ENCODE measurements at regions not wholly inside any gene's neighbourhood (a gene's known extent, or its start where the extent isn't known, plus 50 kb on each side); places are given as distances from the start of the nearest gene placed in this dataset.

DNA sequence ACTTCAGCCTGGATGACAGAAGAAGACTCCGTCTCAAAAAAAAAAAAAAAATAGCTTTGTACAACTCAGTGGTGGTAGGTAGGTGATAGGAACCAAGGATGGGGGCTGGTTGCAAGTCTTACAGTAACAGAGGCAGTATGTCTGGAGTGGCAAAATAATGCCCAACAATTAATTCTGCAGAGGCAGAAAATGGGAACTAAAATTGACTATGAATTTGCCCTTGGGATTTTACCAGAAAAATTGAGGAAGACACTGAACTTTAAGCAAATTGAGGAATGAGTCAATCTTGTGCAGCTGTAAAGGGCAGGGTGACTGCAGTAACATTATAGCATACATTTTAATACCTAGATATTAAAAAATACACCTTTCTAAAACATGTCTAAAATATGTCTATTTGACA lies 116.1 kb upstream of the FOXN2 start:
- TF ChIP-seq, protein P1, sequence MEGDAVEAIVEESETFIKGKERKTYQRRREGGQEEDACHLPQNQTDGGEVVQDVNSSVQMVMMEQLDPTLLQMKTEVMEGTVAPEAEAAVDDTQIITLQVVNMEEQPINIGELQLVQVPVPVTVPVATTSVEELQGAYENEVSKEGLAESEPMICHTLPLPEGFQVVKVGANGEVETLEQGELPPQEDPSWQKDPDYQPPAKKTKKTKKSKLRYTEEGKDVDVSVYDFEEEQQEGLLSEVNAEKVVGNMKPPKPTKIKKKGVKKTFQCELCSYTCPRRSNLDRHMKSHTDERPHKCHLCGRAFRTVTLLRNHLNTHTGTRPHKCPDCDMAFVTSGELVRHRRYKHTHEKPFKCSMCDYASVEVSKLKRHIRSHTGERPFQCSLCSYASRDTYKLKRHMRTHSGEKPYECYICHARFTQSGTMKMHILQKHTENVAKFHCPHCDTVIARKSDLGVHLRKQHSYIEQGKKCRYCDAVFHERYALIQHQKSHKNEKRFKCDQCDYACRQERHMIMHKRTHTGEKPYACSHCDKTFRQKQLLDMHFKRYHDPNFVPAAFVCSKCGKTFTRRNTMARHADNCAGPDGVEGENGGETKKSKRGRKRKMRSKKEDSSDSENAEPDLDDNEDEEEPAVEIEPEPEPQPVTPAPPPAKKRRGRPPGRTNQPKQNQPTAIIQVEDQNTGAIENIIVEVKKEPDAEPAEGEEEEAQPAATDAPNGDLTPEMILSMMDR (conservative IDR thresholded peaks at IDR 0.05 in 1 of 2, IDR thresholded peaks at IDR 0.05 in 1 of 2; ENCODE audit: low read depth in 1 of 2, low read length in 2 of 2), result no peak
- no peak for TF ChIP-seq EZH2 (IDR thresholded peaks at IDR 0.05; ENCODE audit: low read length, missing control alignments)
